ENCODE measurements at regions not wholly inside any gene's neighbourhood (a gene's known extent, or its start where the extent isn't known, plus 50 kb on each side); places are given as distances from the start of the nearest gene placed in this dataset.

DNA sequence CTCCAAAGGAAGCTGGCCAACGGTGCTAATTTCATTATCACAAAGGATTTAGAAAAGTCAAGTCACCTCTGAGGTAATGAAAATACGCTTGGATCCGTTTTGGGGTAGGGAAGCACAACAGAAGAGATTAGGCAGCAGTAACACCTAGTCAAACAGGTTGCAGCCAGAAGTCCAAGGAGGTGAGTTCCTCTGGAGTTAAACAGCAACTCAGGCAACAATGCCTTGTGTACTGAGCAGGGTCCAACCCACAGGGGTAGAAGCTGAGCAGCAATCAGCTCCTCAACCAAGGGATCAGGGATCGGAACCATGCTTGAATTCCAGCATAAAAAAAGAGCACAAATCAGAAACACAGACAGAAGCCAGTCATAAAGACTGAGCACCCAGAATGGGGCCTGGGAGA lies 88.1 kb upstream of the SPRED1 start:
- TF ChIP-seq BHLHE40 (IDR thresholded peaks at IDR 0.05; ENCODE audit: low read depth, low read length) (no peak), FOS (IDR thresholded peaks at IDR 0.05; ENCODE audit: low read depth, low read length) (no peak), RFX5 (IDR thresholded peaks at IDR 0.05; ENCODE audit: low read depth, low read length) (no peak), MAZ (IDR thresholded peaks at IDR 0.05; ENCODE audit: borderline replicate concordance, low read depth, low read length) (no peak), CHD1 (IDR thresholded peaks at IDR 0.05; ENCODE audit: low read depth, low read length) (no peak), POLR2A (IDR thresholded peaks at IDR 0.05; ENCODE audit: low read depth, low read length) (no peak), MAFK (IDR thresholded peaks at IDR 0.05; ENCODE audit: low read depth, low read length) (no peak), SMC3 (IDR thresholded peaks at IDR 0.05; ENCODE audit: low read depth, low read length) (no peak), RAD21 (IDR thresholded peaks at IDR 0.05; ENCODE audit: low read length) (no peak), MXI1 (IDR thresholded peaks at IDR 0.05; ENCODE audit: borderline replicate concordance, low read depth, low read length) (no peak)
- TF ChIP-seq, protein P1, sequence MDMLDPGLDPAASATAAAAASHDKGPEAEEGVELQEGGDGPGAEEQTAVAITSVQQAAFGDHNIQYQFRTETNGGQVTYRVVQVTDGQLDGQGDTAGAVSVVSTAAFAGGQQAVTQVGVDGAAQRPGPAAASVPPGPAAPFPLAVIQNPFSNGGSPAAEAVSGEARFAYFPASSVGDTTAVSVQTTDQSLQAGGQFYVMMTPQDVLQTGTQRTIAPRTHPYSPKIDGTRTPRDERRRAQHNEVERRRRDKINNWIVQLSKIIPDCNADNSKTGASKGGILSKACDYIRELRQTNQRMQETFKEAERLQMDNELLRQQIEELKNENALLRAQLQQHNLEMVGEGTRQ (IDR thresholded peaks at IDR 0.05; ENCODE audit: low read depth, low read length) = no peak
- TF ChIP-seq, protein P2, sequence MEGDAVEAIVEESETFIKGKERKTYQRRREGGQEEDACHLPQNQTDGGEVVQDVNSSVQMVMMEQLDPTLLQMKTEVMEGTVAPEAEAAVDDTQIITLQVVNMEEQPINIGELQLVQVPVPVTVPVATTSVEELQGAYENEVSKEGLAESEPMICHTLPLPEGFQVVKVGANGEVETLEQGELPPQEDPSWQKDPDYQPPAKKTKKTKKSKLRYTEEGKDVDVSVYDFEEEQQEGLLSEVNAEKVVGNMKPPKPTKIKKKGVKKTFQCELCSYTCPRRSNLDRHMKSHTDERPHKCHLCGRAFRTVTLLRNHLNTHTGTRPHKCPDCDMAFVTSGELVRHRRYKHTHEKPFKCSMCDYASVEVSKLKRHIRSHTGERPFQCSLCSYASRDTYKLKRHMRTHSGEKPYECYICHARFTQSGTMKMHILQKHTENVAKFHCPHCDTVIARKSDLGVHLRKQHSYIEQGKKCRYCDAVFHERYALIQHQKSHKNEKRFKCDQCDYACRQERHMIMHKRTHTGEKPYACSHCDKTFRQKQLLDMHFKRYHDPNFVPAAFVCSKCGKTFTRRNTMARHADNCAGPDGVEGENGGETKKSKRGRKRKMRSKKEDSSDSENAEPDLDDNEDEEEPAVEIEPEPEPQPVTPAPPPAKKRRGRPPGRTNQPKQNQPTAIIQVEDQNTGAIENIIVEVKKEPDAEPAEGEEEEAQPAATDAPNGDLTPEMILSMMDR (conservative IDR thresholded peaks at IDR 0.05; ENCODE audit: low read depth, low read length) = no peak
- TF ChIP-seq, protein P3, sequence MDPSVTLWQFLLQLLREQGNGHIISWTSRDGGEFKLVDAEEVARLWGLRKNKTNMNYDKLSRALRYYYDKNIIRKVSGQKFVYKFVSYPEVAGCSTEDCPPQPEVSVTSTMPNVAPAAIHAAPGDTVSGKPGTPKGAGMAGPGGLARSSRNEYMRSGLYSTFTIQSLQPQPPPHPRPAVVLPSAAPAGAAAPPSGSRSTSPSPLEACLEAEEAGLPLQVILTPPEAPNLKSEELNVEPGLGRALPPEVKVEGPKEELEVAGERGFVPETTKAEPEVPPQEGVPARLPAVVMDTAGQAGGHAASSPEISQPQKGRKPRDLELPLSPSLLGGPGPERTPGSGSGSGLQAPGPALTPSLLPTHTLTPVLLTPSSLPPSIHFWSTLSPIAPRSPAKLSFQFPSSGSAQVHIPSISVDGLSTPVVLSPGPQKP (IDR thresholded peaks at IDR 0.05; ENCODE audit: borderline replicate concordance, low read depth, low read length) = no peak

Measured in IMR-90 (cell line).